A673 (cell line): ENCODE measurements at regions not wholly inside any gene's neighbourhood (a gene's known extent, or its start where the extent isn't known, plus 50 kb on each side); places are given as distances from the start of the nearest gene placed in this dataset.

Source experiments
- BruUV-seq: library from RNA; stranded (reverse); fragments of 400-500 nt; replicated peaks from 2 replicates; lab custom pipeline; 2021; lab: Mats Ljungman, UMichigan
- CTCF ChIA-PET: fragments of 300-600 bp; sonication (Branson Sonifier 250); formaldehyde crosslinking; loops from one replicate; lab custom pipeline; 2022; ENCODE audit warnings: antibody characterized with exemption; lab: Charles Lee
- POLR2A ChIA-PET: fragments of 300-600 bp; sonication (Branson Sonifier 250); formaldehyde crosslinking; loops from one replicate; lab custom pipeline; 2022; ENCODE audit warnings: antibody characterized with exemption; ENCODE audit not compliant: low non-redundant PET; lab: Charles Lee
- DNase-seq: peaks from one replicate; pipeline ENCODE4 v3.0.0-alpha.2; 2015; ENCODE audit warnings: low spot score
- H3K27ac ChIP-seq: fragments of 200-600 bp; sonication (generic); 2 replicates; pipeline ENCODE4 v1.5.1; 2016; ENCODE audit warnings: mixed run types, low read depth, mild to moderate bottlenecking, mixed read lengths, antibody characterized with exemption, low read length; ENCODE audit not compliant: poor library complexity, severe bottlenecking
- H3K27me3 ChIP-seq: fragments of 200-600 bp; sonication (generic); replicated peaks from 2 replicates; pipeline ENCODE4 v1.6.1; 2017; ENCODE audit warnings: mixed run types, low read depth, mild to moderate bottlenecking, mixed read lengths, antibody characterized with exemption, low read length; ENCODE audit not compliant: insufficient read depth, poor library complexity
- H3K36me3 ChIP-seq: fragments of 200-600 bp; sonication (generic); 2 replicates; pipeline ENCODE4 v1.6.1; 2016; ENCODE audit warnings: mixed run types, mild to moderate bottlenecking, mixed read lengths, antibody characterized with exemption, low read length; ENCODE audit not compliant: insufficient read depth, poor library complexity, severe bottlenecking
- H3K4me1 ChIP-seq: fragments of 200-600 bp; sonication (generic); 2 replicates; pipeline ENCODE4 v1.6.1; 2017; ENCODE audit warnings: mixed run types, mild to moderate bottlenecking, mixed read lengths, antibody characterized with exemption, low read length; ENCODE audit not compliant: insufficient read depth, poor library complexity, severe bottlenecking
- H3K4me3 ChIP-seq: fragments of 200-600 bp; sonication (generic); 2 replicates; pipeline ENCODE4 v1.5.1; 2016; ENCODE audit warnings: low read depth, mixed run types, mild to moderate bottlenecking, mixed read lengths, low read length; ENCODE audit not compliant: poor library complexity, severe bottlenecking
- H3K9me3 ChIP-seq: fragments of 200-600 bp; sonication (generic); 2 replicates; pipeline ENCODE4 v1.6.1; 2016; ENCODE audit warnings: mixed run types, low read depth, mild to moderate bottlenecking, mixed read lengths, antibody characterized with exemption, low read length; ENCODE audit not compliant: poor library complexity, severe bottlenecking
- EZH2 ChIP-seq: fragments of 200-600 bp; sonication (generic); IDR thresholded peaks from 2 replicates; pipeline ENCODE4 v1.6.1; 2017; ENCODE audit warnings: borderline replicate concordance, low read depth, mild to moderate bottlenecking, mixed read lengths, antibody characterized with exemption, low read length; ENCODE audit not compliant: poor library complexity, severe bottlenecking
- intact Hi-C: fragments of 100-400 bp; cut with micrococcal nuclease; formaldehyde crosslinking; loops from one replicate; pipeline ENCODE4 v1.10.0; 2022; ENCODE audit not compliant: unreplicated experiment
- TF ChIP-seq, protein P1 (sequence below): fragments of 300-800, 200-600 bp; sonication (generic); conservative IDR thresholded peaks from 2 replicates; pipeline ENCODE4 v1.5.1; 2017; ENCODE audit warnings: low read depth, mild to moderate bottlenecking, antibody characterized with exemption, low read length, moderate library complexity, mixed read lengths

DNA sequence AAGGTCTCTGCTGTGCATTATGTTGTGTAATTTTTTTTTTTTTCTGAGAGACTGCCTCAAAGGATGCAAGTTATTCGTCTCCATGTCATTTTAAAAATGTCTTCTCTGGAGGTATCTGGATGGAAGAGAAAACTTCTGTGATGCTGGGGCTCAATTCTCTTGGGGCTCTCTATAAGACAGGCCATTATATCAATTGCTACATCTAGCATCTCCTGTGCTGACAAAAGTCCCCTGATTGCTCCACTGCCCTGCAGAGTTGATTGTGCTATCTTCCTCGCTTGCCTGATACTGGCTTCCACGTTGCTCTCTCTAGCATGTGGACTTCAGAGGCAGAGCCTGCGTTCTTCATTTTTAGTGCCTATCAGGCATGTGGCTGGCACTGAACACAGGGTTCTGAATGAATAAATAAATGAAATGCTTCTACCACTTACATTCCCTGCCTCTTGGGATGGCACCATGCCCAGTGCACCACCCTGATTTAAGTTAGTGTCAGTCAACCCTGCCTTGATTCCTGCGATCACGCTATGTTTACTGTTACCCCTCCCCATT, 1035.5 kb upstream of the EEF2KMT start:
- H3K36me3 ChIP-seq, result no peaks in the 10 kb centered on the region
- DNase-seq, result no peak
- no peaks in the 10 kb centered on the region for H3K4me1 ChIP-seq
- intact Hi-C loops, result no loop called here
- ChIA-PET CTCF (no interaction called here), POLR2A (no interaction called here)
- H3K27ac ChIP-seq, result no peak overlapping the region
- BruUV-seq, result no TSS peak
- H3K9me3 ChIP-seq, result no peaks in the 10 kb centered on the region
- no peak for TF ChIP-seq EZH2
- TF ChIP-seq, protein P1, sequence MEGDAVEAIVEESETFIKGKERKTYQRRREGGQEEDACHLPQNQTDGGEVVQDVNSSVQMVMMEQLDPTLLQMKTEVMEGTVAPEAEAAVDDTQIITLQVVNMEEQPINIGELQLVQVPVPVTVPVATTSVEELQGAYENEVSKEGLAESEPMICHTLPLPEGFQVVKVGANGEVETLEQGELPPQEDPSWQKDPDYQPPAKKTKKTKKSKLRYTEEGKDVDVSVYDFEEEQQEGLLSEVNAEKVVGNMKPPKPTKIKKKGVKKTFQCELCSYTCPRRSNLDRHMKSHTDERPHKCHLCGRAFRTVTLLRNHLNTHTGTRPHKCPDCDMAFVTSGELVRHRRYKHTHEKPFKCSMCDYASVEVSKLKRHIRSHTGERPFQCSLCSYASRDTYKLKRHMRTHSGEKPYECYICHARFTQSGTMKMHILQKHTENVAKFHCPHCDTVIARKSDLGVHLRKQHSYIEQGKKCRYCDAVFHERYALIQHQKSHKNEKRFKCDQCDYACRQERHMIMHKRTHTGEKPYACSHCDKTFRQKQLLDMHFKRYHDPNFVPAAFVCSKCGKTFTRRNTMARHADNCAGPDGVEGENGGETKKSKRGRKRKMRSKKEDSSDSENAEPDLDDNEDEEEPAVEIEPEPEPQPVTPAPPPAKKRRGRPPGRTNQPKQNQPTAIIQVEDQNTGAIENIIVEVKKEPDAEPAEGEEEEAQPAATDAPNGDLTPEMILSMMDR, result no peak
- no peak overlapping the region for H3K4me3 ChIP-seq
- H3K27me3 ChIP-seq, result no peaks in the 10 kb centered on the region

DNA sequence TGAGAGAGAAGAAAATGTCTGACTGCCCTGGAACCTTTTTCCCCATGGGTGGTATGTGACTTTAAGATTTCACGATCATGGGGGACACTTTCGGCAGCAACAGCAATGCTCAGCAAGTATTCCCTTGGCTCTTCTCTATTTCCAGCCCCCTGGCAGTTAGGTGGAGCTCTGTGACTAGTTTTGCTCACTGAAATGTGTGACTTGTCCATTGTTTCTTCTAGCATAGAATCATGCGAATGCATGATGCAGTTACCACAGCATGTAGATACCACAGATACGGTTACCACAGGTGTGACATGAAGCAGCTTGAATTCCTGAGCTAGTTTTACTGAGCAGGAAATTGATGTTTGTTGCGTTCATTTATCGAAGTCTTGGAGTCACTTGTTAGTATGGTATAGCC, 1034.5 kb upstream of the EEF2KMT start:
- Histone ChIP-seq H3K36me3 (no peaks in the 10 kb centered on the region), H3K9me3 (no peaks in the 10 kb centered on the region), H3K27me3 (no peaks in the 10 kb centered on the region), H3K4me1 (no peaks in the 10 kb centered on the region), H3K4me3 (no peak overlapping the region), H3K27ac (no peak overlapping the region)
- BruUV-seq, result no TSS peak
- peak; percentile 22 for DNase-seq
- intact Hi-C loops, result no loop called here
- TF ChIP-seq, protein P1, result no peak
- TF ChIP-seq EZH2, result no peak
- ChIA-PET CTCF (no interaction called here), POLR2A (no interaction called here)

DNA sequence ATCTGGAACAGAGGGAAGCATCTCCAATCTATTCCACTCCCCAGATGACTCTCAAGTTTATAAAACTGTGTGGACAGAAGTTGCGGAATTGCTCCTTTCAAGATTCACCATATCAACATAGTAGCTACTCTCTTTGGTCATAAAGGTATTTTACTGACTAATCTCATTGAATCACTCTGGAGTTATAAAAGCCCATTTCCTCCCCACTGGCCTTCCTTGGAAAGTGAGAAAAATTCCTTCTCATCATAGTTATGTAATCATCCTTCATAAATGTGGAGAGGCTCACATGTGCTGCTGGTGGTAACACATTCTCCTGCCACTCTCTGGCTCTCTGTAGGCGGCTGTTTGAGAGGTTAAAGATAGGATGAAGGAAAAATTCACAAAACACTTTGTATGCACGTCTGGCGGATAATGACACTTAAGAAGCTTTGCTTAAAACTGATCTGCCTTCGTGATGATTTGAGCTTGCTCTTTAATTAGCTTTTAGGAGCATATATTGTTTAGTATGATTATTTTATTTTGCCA, 1034.0 kb upstream of the EEF2KMT start:
- no peaks in the 10 kb centered on the region for H3K4me1 ChIP-seq
- TF ChIP-seq, protein P1, result no peak
- no peak for TF ChIP-seq EZH2
- H3K36me3 ChIP-seq, result no peaks in the 10 kb centered on the region
- POLR2A ChIA-PET, result no interaction called here
- DNase-seq, result peak; percentile 10
- H3K4me3 ChIP-seq, result no peak overlapping the region
- intact Hi-C loops, result no loop called here
- no TSS peak for BruUV-seq
- no peaks in the 10 kb centered on the region for H3K9me3 ChIP-seq
- H3K27me3 ChIP-seq, result no peaks in the 10 kb centered on the region
- no peak overlapping the region for H3K27ac ChIP-seq
- CTCF ChIA-PET, result no interaction called here
